ENCODE measurements at regions not wholly inside any gene's neighbourhood (a gene's known extent, or its start where the extent isn't known, plus 50 kb on each side); places are given as distances from the start of the nearest gene placed in this dataset.
"Not testable (repeated sequence)": the region's sequence is repeated elsewhere in the genome, so short reads cannot be mapped to it uniquely, and the experiment has no call there.

DNA sequence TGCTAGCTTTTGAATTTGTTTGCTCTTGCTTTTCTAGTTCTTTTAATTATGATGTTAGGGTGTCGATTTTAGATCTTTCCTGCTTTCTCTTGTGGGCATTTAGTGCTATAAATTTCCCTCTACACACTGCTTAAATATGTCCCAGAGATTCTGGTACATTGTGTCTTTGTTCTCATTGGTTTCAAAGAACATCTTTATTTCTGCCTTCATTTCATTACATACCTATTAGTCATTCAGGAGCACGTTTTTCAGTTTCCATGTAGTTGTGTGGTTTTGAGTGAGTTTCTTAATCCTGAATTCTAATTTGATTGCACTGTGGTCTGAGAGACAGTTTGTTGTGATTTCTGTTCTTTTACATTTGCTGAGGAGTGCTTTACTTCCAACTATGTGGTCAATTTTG is 51.2 kb upstream of the MB21D2 start:
- not testable (repeated sequence) for DNase-seq (ENCODE audit: low spot score)

DNA sequence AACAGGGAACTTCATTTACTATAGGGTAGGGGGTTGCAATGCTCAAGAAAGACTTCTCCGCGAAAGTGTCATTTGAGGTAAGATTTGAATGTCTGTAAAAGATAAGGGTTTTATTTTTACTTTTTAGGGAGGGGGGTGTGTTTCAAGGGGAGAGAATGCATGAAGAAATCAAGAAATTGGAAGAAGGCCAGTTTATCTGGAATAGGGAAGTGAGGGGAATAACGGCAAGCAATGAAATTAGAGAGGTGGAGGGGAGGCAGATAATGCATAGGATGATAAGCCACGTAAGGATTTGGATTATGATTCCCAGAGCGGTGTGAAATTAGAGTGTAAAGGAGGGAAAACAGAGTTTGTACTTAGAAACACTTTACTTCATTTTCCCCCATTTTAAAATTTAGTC is 63.0 kb upstream of the MB21D2 start:
- no peak for DNase-seq (ENCODE audit: low spot score)

DNA sequence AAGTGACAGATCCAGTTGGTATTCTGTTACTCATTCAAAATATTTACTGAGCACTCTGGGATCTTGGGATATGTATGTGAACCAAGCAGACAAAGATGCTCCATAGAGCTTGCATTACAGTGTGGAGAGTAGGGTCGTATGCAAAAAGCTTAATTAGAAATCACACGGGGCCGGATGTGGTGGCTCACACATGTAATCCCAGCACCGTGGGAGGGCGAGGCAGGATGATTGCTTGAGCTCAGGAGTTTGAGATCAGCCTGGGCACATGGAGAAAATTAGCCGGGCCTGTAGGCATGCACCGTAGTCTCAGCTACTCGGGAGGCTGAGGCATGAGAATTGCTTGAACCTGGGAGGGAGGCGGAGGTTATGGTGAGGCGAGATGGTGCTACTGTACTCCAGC is 68.7 kb upstream of the MB21D2 start:
- no peak for DNase-seq (ENCODE audit: low spot score)

DNA sequence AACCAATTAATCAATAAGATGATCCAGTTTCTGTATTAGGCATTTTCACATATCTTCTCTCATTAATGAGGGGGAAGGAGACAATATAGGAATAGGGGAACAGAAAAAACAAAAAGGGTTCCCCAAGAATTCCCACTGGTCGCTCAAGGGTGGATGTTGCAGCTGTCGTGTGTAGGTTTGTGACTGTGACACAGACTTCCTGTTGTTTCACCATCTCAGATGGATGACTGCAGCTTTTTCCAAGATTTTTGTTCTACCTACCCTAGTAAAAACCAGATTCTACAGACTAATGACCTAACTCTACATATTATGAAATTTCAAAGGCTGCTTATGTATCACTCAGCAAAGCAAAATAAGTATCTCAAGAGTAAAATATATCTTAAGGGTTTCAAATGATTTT is 73.7 kb upstream of the MB21D2 start:
- no peak for DNase-seq (ENCODE audit: low spot score)

DNA sequence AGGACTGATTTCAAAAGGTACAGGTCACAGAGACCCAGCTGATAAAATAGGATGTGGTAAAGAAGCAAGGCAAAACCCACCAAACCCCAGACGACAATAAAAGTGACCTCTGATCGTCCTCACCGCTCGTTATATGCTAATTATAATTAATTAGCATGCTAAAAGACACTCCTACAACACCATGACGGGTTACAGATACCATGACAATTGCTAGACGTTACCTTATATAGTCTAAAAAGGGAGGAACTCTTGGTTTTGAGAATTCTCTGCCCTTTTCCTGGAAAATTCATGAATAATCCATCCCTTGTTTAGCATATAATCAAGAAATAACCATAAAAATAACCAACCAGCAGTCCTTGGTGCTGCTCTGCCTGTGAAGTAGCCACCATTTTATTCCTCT is 74.7 kb upstream of the MB21D2 start:
- DNase-seq (ENCODE audit: low spot score) = no peak

DNA sequence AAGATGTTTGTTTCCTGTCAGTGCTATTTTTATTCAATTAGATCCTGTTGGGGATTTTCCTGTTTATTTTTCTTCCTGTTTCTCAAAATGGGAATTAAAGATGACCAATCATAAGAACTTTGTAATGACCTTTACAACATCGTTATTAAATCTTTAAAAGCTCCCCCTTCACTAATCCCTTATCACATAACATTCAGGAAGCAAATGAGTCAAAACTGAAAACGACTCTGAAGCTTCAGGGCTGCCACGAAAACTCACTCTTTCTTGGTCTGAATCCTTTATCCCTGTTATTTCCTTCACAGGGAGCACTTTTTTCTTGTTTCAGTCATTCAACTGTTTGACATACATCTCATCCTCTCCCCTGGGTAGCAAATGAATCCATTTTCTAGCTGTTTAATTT is 75.8 kb upstream of the MB21D2 start:
- DNase-seq (ENCODE audit: low spot score) = no peak

DNA sequence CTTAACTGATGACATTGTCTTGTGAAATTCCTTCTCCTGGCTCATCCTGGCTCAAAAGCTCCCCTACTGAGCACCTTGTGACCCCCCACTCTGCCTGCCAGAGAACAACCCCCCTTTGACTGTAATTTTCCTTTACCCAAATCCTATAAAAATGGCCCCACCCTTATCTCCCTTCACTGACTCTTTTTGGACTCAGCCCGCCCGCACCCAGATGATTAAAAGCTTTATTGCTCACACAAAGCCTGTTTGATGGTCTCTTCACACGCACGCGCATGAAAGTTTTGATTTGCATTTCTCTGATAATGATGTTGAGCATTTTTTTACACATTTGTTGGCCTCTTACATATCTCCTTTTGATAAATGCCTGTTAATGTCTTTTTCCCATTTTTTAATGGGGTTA is 83.5 kb upstream of the MB21D2 start:
- not testable (repeated sequence) for DNase-seq (ENCODE audit: low spot score)

DNA sequence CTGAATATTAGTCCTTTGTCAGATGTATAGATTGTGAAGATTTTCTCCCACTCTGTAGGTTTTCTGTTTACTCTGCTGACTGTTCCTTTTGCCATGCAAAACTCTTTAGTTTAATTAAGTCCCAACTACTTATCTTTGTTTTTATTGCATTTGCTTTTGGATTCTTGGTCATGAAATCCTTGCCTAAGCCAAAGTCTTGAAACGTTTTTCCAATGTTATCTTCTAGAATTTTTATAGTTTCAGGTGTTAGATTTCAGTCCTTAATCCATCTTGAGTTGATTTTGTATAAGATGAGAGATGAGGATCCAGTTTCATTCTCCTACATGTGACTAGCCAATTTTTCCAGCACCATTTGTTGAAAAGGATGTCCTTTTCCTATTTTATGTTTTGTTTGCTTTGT is 86.0 kb upstream of the MB21D2 start:
- DNase-seq (ENCODE audit: low spot score) = not testable (repeated sequence)

DNA sequence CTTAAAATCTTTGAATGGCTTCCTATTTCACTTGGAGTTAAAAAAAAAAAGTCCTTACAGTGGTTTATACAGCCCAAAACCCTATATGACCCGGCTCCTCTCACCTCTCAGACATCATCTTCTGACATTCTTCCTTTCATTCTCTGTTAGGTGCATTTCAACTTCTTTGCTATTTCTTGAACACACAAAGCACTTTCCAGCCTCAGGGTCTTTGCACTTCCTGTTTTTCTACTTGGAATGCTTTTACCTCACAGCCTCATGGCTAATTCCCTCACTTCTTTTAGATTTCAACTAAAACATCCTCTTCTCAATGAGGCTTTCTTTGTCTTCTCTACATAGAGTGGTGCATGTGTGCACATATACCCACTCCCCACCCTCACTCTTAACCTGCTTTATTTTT is 91.0 kb upstream of the MB21D2 start:
- no peak for DNase-seq (ENCODE audit: low spot score)

DNA sequence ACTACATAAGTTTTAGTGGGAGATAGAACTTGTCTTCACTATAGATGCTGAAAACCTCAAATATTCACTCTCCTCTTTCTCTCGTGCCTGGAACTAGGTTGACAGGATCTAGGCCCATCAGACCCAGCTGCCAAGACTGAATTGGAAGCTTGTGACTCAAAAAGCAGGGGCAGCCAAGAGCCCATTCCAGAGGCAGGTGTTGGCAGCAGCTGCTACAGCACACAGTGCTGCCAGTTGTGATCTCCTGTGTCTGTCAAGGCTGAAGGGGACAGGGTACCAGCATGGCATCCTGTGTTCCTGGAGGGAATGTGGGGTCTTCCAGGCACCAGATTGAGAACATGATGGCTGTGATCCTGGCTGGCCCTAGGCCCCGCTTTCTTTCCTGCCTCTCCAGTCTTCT is 92.5 kb upstream of the MB21D2 start:
- peak; percentile 2 for DNase-seq (ENCODE audit: low spot score)

DNA sequence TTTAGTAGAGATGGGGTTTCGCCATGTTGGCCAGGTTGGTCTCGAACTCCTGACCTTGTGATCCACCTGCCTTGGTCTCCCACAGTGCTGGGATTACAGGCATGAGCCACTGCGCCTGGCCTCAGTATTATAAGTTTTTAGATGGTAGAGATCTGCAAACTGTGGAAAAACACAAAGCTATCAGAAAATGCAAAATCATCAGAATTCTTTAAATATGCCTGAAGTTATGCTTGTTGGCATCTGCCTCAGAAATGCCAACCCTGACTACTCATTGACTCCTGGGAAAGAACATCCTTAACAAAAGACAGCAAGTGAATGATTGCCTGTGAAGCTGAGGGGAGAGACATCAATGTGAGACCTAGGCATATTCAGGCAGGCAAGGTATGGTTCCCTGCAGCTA is 94.3 kb upstream of the MB21D2 start:
- no peak for DNase-seq (ENCODE audit: low spot score)

DNA sequence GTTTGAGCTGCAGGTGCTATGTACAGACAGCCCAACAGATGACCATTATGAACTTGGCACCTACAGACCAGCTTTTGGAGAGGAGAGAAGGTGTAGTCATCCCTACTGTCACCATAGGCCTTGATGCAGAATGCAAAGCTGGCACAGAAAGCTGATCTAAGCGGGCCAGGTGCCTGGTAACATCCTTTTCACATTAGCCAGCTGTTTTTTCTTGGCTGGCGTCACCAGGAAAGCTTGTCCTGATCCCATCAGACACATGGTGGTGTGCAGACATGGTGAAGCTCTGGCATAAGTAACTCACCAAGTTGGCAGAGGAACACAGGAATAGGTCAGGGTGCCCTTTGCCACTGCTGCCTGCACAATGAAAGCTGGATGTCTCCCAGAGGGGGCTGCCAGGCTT is 97.2 kb upstream of the MB21D2 start:
- DNase-seq (ENCODE audit: low spot score) = no peak

DNA sequence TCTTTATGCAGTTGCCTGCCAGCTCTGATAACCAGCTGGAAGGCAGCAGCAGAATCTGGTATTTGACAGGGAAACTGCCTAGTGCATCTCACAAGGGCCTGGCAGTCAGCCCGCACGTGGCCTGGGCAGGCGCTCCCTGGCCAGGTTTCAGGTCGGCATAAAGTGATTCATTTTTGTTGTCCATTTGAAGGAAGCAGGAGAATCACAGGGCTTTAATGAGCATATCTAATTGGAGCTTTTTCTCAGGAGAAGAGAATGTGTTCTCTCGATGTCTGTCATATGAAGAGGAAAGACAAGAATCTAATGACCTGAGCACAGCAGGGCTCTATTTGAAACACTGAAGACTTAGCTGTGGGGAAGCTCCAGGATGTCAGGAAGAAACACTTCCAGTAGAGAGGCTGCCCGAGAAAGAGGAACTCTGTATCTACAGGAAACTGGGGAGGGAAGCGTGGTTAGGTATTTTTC is 98.8 kb upstream of the MB21D2 start:
- DNase-seq (ENCODE audit: low spot score) = no peak

DNA sequence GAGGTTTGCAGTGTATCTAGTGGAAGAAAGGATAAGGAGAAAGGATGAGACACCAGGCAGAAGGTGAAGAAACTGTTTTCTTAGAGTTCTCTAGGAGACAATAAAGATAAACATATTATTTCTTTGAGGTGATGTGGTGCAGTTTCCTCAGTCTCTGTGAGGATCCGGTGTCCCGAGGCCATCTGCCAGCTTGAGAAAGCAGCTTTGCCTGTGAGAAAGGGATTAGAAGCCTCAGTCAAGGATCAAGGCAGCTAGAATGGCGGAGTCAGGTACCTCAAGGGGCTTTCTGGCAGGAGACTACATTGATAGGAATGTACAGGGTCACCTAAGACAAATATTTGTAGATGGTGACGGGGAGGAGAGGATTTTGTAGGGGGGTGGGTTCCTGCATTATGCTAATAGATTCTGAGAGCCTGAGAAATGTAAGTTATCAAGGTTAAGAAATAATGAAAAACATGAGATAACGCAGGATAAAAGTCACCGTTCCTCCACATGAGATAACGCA is 103.9 kb upstream of the MB21D2 start:
- no peak for DNase-seq (ENCODE audit: low spot score)

DNA sequence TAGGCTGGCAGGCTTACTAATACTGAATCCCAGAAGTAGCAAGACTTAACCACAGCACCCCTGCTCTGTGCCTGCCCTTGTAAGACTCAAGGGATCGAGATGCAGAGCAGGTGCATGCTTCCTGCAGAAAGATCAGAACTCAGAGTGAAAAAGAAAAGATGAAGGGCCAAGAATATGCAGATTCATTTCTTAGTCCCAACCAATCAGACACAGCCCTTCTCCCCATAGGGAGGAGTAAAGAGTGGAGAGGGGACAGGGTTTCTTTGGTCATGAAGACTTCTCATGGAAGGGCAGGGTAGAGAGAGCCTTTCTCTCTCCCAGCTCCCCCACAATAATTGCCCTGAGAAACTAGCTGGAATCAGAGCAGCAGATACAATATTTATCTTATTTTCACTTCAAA is 105.6 kb upstream of the MB21D2 start:
- DNase-seq (ENCODE audit: low spot score) = no peak

DNA sequence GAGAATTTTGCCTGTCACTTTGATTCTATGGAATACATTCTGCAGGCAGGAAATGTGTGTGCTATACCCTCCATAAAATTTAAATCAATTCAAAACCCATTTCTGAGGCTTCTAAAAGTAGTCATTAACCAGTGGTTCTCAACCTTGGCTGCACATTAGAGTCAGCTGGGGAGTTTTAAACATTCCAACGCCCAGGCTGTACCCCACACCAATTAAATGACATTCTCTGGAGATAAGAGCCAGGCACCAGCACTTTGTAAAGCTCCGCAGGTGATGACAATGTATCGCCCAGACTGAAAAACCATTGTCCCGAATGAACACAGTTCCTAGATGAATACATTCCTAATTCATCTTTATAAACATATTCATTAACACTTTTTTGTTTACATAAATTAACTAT is 110.6 kb upstream of the MB21D2 start:
- no peak for DNase-seq (ENCODE audit: low spot score)

DNA sequence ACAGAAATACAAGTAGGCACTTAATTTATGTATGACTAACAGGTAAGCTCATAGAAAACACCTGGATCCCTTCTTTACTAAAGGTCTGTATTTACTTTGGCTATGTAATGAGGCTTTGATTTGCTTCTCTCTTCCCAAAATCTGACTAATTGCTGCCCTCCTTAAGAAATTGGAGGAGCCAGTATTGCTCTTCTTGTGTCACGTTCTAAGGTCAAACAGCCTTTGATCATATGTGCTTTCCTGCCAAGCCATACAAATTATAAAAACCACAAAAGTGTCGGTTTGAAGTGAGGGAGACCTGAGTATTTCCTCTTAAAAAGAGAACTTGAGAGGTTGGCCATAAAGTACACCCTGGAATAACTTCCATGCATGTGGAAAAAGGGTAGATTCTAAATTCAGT is 112.1 kb upstream of the MB21D2 start:
- no peak for DNase-seq (ENCODE audit: low spot score)

DNA sequence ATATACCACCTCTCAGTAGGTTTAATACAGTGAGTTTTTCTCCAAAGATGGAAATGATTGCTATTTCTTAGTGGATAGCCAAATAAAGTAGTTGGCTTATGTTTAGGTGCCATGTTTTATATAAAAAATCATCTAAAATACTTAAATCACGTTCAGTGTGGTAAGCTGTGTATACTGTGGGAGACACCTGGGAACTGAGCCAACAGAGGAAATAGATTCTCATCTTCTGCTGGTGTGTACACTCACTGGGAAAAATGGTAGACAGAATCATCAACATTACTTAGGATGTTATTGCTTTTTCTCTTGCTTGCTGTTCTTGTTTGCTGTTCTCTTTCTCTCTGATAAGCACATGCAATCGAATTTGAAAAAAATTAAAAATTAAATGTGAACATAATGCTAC is 112.6 kb upstream of the MB21D2 start:
- DNase-seq (ENCODE audit: low spot score) = no peak

DNA sequence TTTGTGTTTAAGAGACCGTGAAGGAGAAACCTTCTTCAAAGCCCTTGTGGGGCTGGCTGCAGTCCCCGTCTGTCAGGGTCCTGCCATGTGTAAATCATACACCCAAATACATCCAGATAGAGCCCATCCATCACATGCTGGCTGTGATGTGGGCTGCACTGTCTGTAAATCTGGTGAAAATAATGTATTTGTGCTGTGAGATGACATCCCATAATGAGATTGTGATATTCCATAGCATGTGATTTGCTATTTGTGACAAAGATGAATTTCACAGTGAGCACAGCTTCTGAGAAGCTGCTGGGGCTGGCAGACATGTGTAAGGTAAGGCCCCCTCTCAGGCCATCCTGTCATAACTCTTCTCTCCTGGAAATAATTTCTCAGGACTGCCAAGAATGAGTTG is 114.3 kb upstream of the MB21D2 start:
- no peak for DNase-seq (ENCODE audit: low spot score)

DNA sequence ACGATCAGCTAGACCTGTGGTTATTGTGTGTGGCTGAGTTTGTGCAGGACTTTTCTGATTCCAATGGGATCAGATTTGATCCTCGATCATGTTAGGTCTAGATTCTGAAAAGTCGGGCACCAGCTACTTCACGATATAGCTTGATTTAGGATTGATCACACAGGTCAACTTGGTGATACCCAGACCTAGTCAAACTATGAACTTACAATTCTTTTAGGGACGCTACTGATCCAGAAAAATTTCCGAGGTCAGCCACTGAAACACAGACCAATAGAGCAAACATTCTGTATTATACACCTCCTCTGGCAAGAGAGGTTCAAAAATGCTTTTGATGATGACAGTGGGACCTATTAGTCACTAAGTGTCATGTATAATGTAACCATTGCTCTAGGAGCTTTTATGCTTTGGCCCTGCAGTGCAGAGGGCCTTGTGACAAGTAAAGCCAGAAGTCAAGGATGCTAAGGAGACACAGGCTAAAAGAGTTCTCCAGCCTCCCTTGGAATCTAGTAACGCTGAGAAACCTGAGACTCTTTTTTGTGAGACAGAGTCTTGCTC is 115.6 kb upstream of the MB21D2 start:
- DNase-seq (ENCODE audit: low spot score) = no peak

DNA sequence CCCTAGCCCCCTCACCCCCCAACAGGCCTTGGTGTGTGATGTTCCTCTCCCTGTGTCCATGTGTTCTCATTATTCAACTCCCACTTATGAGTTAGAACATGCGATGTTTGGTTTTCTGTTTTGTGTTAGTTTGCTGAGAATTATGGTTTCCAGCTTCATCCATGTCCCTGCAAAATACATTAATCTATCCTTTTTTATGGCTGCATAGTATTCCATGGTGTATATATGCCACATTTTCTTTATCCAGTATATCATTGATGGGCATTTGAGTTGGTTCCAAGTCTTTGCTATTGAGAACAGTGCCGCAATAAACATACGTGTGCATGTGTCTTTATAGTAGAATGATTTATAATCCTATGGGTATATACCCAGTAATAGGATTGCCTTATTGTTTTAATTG is 120.2 kb upstream of the MB21D2 start:
- not testable (repeated sequence) for DNase-seq (ENCODE audit: low spot score)

DNA sequence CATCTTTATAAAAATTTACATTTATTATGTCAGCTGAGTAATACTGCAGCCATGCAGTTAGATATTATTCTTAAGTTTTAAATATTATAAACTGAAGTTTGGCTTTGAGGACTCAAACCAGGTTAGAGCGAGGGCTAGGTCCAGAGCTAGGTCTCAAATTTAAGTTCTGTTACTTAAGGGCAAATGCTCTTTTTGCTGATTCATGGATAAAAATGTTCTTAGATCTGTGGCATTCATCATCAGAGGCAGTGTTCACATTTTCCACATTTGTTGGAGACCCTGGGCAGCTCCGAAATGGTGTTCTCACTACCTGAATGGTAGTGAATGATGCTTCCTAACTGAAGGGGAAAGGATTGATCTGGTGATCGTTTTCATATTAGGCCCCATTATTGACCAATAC is 121.4 kb upstream of the MB21D2 start:
- no peak for DNase-seq (ENCODE audit: low spot score)

DNA sequence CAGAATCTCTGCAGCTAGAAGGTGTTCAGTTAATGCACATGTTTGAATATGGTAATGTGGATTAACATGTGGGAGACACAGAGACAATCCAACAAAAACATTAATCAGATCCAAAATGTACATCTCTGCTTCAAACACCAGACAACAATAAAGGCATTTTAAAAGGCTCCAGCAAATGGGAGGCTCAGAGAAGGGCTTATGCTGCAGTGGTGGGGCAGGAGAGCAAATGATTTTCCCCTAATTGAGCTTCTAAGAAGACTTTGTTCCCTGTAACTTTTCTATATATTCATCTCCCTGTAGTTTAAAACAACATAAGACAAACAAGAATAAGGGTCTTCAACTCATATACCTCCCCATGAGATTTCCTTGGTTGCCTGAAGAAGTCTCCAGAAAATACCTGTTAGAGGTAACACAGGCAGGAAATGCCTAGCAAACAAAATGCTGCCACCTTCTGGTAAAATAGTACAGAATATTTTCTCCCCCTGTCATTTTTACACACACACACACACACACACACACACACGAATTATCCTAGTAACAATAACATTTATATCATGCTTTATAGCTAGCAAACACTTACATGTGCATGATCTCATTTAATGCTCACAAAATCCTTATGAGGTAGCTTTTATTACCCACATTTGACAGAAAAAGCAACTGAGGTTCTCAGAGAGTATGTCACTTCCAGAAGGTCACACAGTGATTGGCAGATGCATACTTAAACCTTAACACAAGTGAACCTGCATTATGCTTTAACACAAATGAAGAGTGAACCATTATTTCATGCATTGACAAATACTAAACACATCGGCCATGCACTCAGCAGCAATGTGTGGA is 123.4 kb upstream of the MB21D2 start:
- DNase-seq (ENCODE audit: low spot score) = peak; percentile 16

DNA sequence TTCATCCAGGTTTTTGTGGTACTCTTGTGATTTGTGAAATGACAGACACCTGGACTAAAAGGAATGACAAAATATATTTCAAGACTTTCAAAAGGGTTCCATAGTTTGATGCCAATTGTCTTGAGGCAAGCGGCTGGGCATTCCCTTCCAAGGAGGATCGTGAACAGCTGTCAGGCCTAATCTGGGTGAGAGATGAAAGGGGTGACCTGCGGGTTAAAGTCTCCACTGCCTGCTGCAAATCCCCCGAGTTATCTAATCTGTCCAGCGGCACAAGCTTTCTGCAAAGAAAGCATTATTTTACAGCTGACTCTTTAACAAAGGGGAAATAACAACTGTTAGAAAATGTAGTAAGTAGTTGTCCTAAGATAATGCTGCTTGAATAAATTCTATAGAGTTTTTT is 128.7 kb upstream of the MB21D2 start:
- DNase-seq (ENCODE audit: low spot score) = no peak

Data from globus pallidus (tissue), 1 donor.